ENCODE measurements at regions not wholly inside any gene's neighbourhood (a gene's known extent, or its start where the extent isn't known, plus 50 kb on each side); places are given as distances from the start of the nearest gene placed in this dataset.

DNA sequence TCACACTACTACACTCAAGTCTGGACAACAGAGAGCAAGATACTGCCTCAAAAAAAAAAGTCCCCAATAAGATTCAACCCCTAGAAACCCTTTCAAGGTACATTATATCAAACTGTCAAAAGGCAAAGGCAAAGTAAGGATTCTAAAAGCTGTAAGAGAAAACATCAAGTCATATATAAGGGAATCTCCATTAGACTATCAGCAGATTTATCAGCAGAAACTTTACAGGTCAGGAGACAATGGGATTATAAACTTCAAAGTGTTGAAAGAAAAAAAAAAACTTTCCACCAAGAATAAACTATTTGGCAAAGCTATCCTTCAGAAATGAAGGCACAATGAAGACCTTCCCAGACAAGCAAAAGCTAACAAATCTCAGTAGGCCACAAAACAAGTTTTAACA is 63.5 kb upstream of the DMRT1 start:
- H3K56ac ChIP-seq (replicated peaks; ENCODE audit: insufficient read length, low read depth, low read length), result no peak overlapping the region
- POLR2A ChIA-PET (ENCODE audit: partially characterized antibody), result no interaction called here
- no peak overlapping the region for H3K4ac ChIP-seq (replicated peaks; ENCODE audit: insufficient read length, low read depth, low read length)

More for the DNA sequence above, 63.5 kb upstream of the DMRT1 start:
- Histone ChIP-seq H3K4me1 (replicated peaks in 1 of 4; ENCODE audit: control insufficient read depth in 3 of 4, insufficient read depth in 4 of 4, low read length in 3 of 4) (peaks cover 0 to 2% (median 0%) of the 10 kb centered on the region in 4 experiments; a peak in 1 of 7 replicates), H3K14ac (ENCODE audit: insufficient read length) (no peak overlapping the region), H2BK20ac (ENCODE audit: low read length) (no peak overlapping the region), H2AFZ (ENCODE audit: low read length) (no peak overlapping the region), H3K18ac (ENCODE audit: extremely low read depth, low read length) (no peak overlapping the region), H3K36me3 (ENCODE audit: control insufficient read depth in 2 of 4, insufficient read depth in 4 of 4, low read length in 3 of 4) (no peaks in the 10 kb centered on the region), H2BK120ac (replicated peaks; ENCODE audit: low read depth, low read length) (no peak overlapping the region), H3K4me3 (ENCODE audit: extremely low read depth in 1 of 4, insufficient read depth in 2 of 4, low read depth in 3 of 4, low read length in 4 of 4) (no peak overlapping the region), H3K23ac (ENCODE audit: insufficient read length) (no peak overlapping the region), H3K23me2 (ENCODE audit: low read depth, low read length) (no peaks in the 10 kb centered on the region), H3K9me3 (ENCODE audit: insufficient read depth in 2 of 2, low read depth in 1 of 2, low read length in 1 of 2) (peaks cover 3 to 4% of the 10 kb centered on the region in 2 experiments; a peak in 3 of 4 replicates), H4K8ac (ENCODE audit: extremely low read depth, insufficient read depth, low read length) (no peak overlapping the region), H3K79me2 (ENCODE audit: control insufficient read depth in 1 of 2, insufficient read depth in 2 of 2, low read length in 2 of 2) (no peaks in the 10 kb centered on the region), H3K79me1 (ENCODE audit: low read depth, low read length) (no peaks in the 10 kb centered on the region), H2AK5ac (ENCODE audit: low read depth, low read length) (no peak overlapping the region), H3K27me3 (replicated peaks in 1 of 4; ENCODE audit: control insufficient read depth in 3 of 4, extremely low read depth in 1 of 4, insufficient read depth in 3 of 4, low read length in 3 of 4) (no peaks in the 10 kb centered on the region), H2BK12ac (ENCODE audit: low read depth, low read length) (no peak overlapping the region), H2BK5ac (ENCODE audit: low read depth, low read length) (no peak overlapping the region), H4K91ac (replicated peaks; ENCODE audit: insufficient read length, low read length) (no peak overlapping the region), H4K5ac (ENCODE audit: insufficient read length, low read depth, low read length) (no peak overlapping the region), H3K27ac (ENCODE audit: low read depth, low read length) (no peak overlapping the region), H2BK15ac (ENCODE audit: low read length) (no peak overlapping the region), H3K9ac (replicated peaks in 1 of 4; ENCODE audit: extremely low read depth in 1 of 4, low read depth in 3 of 4, low read length in 3 of 4) (no peak overlapping the region), H4K20me1 (replicated peaks in 1 of 2; ENCODE audit: control insufficient read depth in 1 of 2, insufficient read depth in 2 of 2, low read length in 2 of 2) (no peaks in the 10 kb centered on the region), H3K4me2 (ENCODE audit: insufficient read depth in 1 of 2, low read depth in 2 of 2, low read length in 2 of 2) (no peak overlapping the region)
- TF ChIP-seq, protein P1, sequence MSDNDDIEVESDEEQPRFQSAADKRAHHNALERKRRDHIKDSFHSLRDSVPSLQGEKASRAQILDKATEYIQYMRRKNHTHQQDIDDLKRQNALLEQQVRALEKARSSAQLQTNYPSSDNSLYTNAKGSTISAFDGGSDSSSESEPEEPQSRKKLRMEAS (IDR thresholded peaks at IDR 0.05), result no peak
- TF ChIP-seq EZH2 (IDR thresholded peaks at IDR 0.05; ENCODE audit: low read depth, low read length, severe bottlenecking) (no peak), BRCA1 (IDR thresholded peaks at IDR 0.05; ENCODE audit: low read depth, low read length) (no peak), CHD2 (IDR thresholded peaks at IDR 0.05; ENCODE audit: low read length) (no peak), YY1 (IDR thresholded peaks at IDR 0.05; ENCODE audit: low read depth, low read length) (no peak), GABPA (IDR thresholded peaks at IDR 0.05; ENCODE audit: borderline replicate concordance, insufficient read depth, low read length) (no peak), BCL11A (IDR thresholded peaks at IDR 0.05; ENCODE audit: low read depth in 2 of 2, low read length in 2 of 2) (no peak), NANOG (IDR thresholded peaks at IDR 0.05; ENCODE audit: insufficient read depth, low read depth, low read length, poor library complexity, severe bottlenecking) (no peak), RNF2 (IDR thresholded peaks at IDR 0.05; ENCODE audit: borderline replicate concordance, low read depth, low read length, missing control alignments, poor library complexity, severe bottlenecking) (no peak)
- no peak for FAIRE-seq
- DNase-seq (ENCODE audit: low read depth in 1 of 2, low spot score in 2 of 2), result no peak
- CTCF ChIA-PET (ENCODE audit: partially characterized antibody), result interaction anchor here (0.7 to 1.7 kb wide), 7 partner anchors 9 to 428 kb away, joined by 3 to 6 read pairs (median 4); no protein-coding TSS in a partner anchor

Measured in H1 (cell line).